H9 (cell line): ENCODE measurements at regions not wholly inside any gene's neighbourhood (a gene's known extent, or its start where the extent isn't known, plus 50 kb on each side); places are given as distances from the start of the nearest gene placed in this dataset.

Experiments
- DNase-seq: peaks from one replicate; pipeline ENCODE4 v3.0.0-alpha.2; 2017
- H2AFZ ChIP-seq: one replicate; pipeline ENCODE4 v1.6.1; 2013; ENCODE audit warnings: mild to moderate bottlenecking, low read length, control low read depth, moderate library complexity
- H2AK5ac ChIP-seq: 2 replicates; pipeline ENCODE4 v1.6.1; 2013; ENCODE audit warnings: low read length, control low read depth, mixed read lengths; ENCODE audit not compliant: insufficient read length
- H2BK120ac ChIP-seq: one replicate; pipeline ENCODE4 v1.6.1; 2013; ENCODE audit warnings: low read depth, mild to moderate bottlenecking, low read length, control low read depth, inconsistent platforms; ENCODE audit not compliant: poor library complexity, severe bottlenecking
- H2BK12ac ChIP-seq: 2 replicates; pipeline ENCODE4 v1.6.1; 2013; ENCODE audit warnings: low read length, control low read depth, mixed read lengths, low read depth; ENCODE audit not compliant: insufficient read length
- H2BK15ac ChIP-seq: 2 replicates; pipeline ENCODE4 v1.6.1; 2013; ENCODE audit warnings: low read depth, low read length, control low read depth
- H2BK20ac ChIP-seq: one replicate; pipeline ENCODE4 v1.6.1; 2013; ENCODE audit warnings: low read depth, mild to moderate bottlenecking, low read length, control low read depth, inconsistent platforms; ENCODE audit not compliant: poor library complexity, severe bottlenecking
- H2BK5ac ChIP-seq: 2 replicates; pipeline ENCODE4 v1.6.1; 2013; ENCODE audit warnings: low read length, control low read depth, mixed read lengths; ENCODE audit not compliant: insufficient read length
- H3K14ac ChIP-seq: 2 replicates; pipeline ENCODE4 v1.6.1; 2013; ENCODE audit warnings: low read length, control low read depth; ENCODE audit not compliant: insufficient read depth
- H3K18ac ChIP-seq: 2 replicates; pipeline ENCODE4 v1.6.1; 2013; ENCODE audit warnings: low read depth, mild to moderate bottlenecking, mixed read lengths, low read length, control low read depth; ENCODE audit not compliant: insufficient read length
- H3K23ac ChIP-seq: 2 replicates; pipeline ENCODE4 v1.6.1; 2013; ENCODE audit warnings: low read length, control low read depth, mixed read lengths, low read depth; ENCODE audit not compliant: insufficient read length
- H3K23me2 ChIP-seq: 2 replicates; pipeline ENCODE4 v1.6.1; 2013; ENCODE audit warnings: low read depth, mild to moderate bottlenecking, mixed read lengths, low read length, control low read depth; ENCODE audit not compliant: insufficient read length, poor library complexity, severe bottlenecking
- H3K27ac ChIP-seq: 2 replicates; pipeline ENCODE4 v1.5.1; 2013; ENCODE audit warnings: low read length, control low read depth, mixed read lengths, low read depth; ENCODE audit not compliant: insufficient read length
- H3K27me3 ChIP-seq: 2 replicates; pipeline ENCODE4 v1.6.1; 2013; ENCODE audit warnings: low read length, control low read depth, inconsistent platforms; ENCODE audit not compliant: insufficient read depth
- H3K4ac ChIP-seq: 2 replicates; pipeline ENCODE4 v1.6.1; 2013; ENCODE audit warnings: low read depth, mild to moderate bottlenecking, control low read depth, inconsistent platforms, low read length, moderate library complexity
- H3K4me1 ChIP-seq: 2 replicates; pipeline ENCODE4 v1.6.1; 2013; ENCODE audit warnings: low read length, control low read depth, inconsistent platforms; ENCODE audit not compliant: insufficient read depth
- H3K4me2 ChIP-seq: 2 replicates; pipeline ENCODE4 v1.6.1; 2013; ENCODE audit warnings: low read length, control low read depth, mixed read lengths; ENCODE audit not compliant: insufficient read length, insufficient read depth
- H3K56ac ChIP-seq: 2 replicates; pipeline ENCODE4 v1.6.1; 2013; ENCODE audit warnings: low read depth, mild to moderate bottlenecking, mixed read lengths, low read length, control low read depth; ENCODE audit not compliant: insufficient read length
- H3K79me1 ChIP-seq: 2 replicates; pipeline ENCODE4 v1.6.1; 2013; ENCODE audit warnings: low read depth, mild to moderate bottlenecking, moderate library complexity, low read length, control low read depth, inconsistent platforms; ENCODE audit not compliant: insufficient read depth, poor library complexity, severe bottlenecking
- H3K79me2 ChIP-seq: 2 replicates; pipeline ENCODE4 v1.6.1; 2013; ENCODE audit warnings: low read length, control low read depth, inconsistent platforms; ENCODE audit not compliant: insufficient read depth
- H3K9ac ChIP-seq: 2 replicates; pipeline ENCODE4 v1.6.1; 2013; ENCODE audit warnings: low read length, control low read depth, mixed read lengths; ENCODE audit not compliant: insufficient read length; ENCODE audit errors: extremely low read depth
- H3K9me3 ChIP-seq: one replicate; pipeline ENCODE4 v1.6.1; 2013; ENCODE audit warnings: low read depth, low read length, inconsistent platforms; ENCODE audit not compliant: control insufficient read depth
- H3T11ph ChIP-seq: one replicate; pipeline ENCODE4 v1.6.1; 2013; ENCODE audit warnings: mild to moderate bottlenecking, low read length, control low read depth, inconsistent platforms
- H4K20me1 ChIP-seq: one replicate; pipeline ENCODE4 v1.6.1; 2013; ENCODE audit not compliant: control insufficient read depth, insufficient read length, insufficient read depth
- H4K5ac ChIP-seq: 2 replicates; pipeline ENCODE4 v1.6.1; 2013; ENCODE audit warnings: low read depth, mild to moderate bottlenecking, mixed read lengths, low read length, control low read depth; ENCODE audit not compliant: insufficient read length
- H4K8ac ChIP-seq: replicated peaks from 2 replicates; pipeline ENCODE4 v1.6.1; 2013; ENCODE audit warnings: low read length, control low read depth, mixed read lengths, low read depth; ENCODE audit not compliant: insufficient read length
- H4K91ac ChIP-seq: 2 replicates; pipeline ENCODE4 v1.6.1; 2013; ENCODE audit warnings: low read depth, mild to moderate bottlenecking, moderate library complexity, mixed read lengths, low read length, control low read depth; ENCODE audit not compliant: insufficient read length
- H3K27ac Mint-ChIP-seq, 3 experiments: 2 replicates in 2 of 3; 3 replicates in 1 of 3; pipeline ENCODE4 v1.8.0; 2020 to 2021; ENCODE audit warnings: mixed read lengths in 3 of 3, mild to moderate bottlenecking in 1 of 3, moderate library complexity in 1 of 3
- H3K27me3 Mint-ChIP-seq: 2 replicates; pipeline ENCODE4 v1.8.0; 2021; ENCODE audit warnings: low read depth, mild to moderate bottlenecking, moderate library complexity, mixed read lengths
- H3K36me3 Mint-ChIP-seq, 3 experiments: 2 replicates in 2 of 3; 3 replicates in 1 of 3; pipeline ENCODE4 v1.8.0; 2020 to 2021; ENCODE audit warnings: low read depth in 3 of 3, mixed read lengths in 3 of 3; ENCODE audit not compliant: insufficient read depth in 1 of 3
- H3K4me1 Mint-ChIP-seq, 2 experiments: 2 replicates each; pipeline ENCODE4 v1.8.0; 2020; ENCODE audit warnings: mixed read lengths in 2 of 2
- H3K4me3 Mint-ChIP-seq, 2 experiments: 2 replicates in 1 of 2; 3 replicates in 1 of 2; pipeline ENCODE4 v1.8.0; 2020 to 2021; ENCODE audit warnings: mild to moderate bottlenecking in 2 of 2, mixed read lengths in 2 of 2, moderate library complexity in 1 of 2
- H3K9me3 Mint-ChIP-seq, 2 experiments: 2 replicates in 1 of 2; 3 replicates in 1 of 2; pipeline ENCODE4 v1.8.0; 2020; ENCODE audit warnings: mild to moderate bottlenecking in 2 of 2, mixed read lengths in 2 of 2, moderate library complexity in 1 of 2
- WGBS: extraction: QIAGEN DNeasy Blood & Tissue Kit; methylation state at CpG from one replicate; pipeline ENCODE4 v1.1.7; 2013; ENCODE audit warnings: missing lambda C conversion rate, low lambda C conversion rate, mixed read lengths; ENCODE audit not compliant: insufficient read length; ENCODE audit errors: extremely low coverage; 5-methylcytosine and 5-hydroxymethylcytosine counted together
- TF ChIP-seq, protein P1 (sequence below): fragments of 200-600 bp; sonication (generic); conservative IDR thresholded peaks from 3 replicates; pipeline ENCODE4 v1.8.0; 2021; ENCODE audit warnings: antibody characterized with exemption, mild to moderate bottlenecking

DNA sequence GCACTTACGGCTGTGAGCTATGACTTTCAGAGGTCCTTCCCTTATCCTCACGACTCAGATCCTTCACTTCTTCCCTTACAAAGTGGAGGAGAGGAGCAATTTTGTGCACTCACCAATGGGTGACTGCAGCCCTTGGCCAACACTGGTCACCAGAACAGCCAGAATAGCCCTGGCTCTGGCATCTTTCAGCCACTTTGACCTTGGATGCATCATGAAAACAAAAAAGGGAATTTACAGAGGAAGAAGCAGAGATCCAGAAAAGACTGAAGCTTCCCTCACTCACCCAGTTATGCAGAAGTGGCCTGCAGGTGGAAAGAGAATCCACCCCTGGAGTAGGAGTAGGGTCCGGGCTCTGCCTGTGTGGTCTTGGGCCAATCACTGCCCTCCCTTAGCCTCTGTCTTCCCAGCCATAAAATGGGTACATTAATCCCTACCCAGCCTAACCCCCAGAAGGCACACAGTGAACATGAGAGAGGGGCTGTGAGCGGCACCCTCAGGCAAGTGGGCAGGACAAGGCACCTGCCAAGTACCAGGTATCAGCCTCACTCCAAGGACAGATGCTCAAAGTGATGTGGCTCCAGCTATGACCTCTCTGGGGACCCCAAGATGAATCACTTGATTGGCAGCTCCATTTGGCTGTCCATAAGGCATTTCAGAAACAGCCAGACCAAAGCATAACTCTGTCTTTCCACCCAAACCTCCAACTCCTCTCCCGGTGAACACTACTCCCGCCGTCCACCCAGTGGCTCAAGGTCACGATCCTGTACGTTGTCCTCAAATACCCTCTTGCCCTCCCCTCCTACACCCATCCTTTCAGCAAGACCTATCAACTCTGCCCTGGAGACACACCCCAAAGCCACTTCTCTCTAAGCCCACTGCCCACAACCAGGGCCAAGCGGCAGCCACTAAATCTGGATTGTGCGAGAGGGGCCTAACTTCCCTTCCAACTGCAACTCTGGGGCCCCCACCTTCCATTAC lies 129.8 kb upstream of the ZMIZ1 start:
- no peak overlapping the region for H3K27ac Mint-ChIP-seq
- Histone ChIP-seq H4K20me1 (no peaks in the 10 kb centered on the region), H2BK20ac (no peak overlapping the region), H3K4me2 (no peak overlapping the region), H2AFZ (no peak overlapping the region), H3K9ac (no peak overlapping the region), H3K23me2 (no peaks in the 10 kb centered on the region), H3K9me3 (peaks cover 4% of the 10 kb centered on the region), H3K14ac (no peak overlapping the region; the same call in 1 of the 2 replicates), H3K27ac (no peak overlapping the region), H3K79me1 (no peaks in the 10 kb centered on the region), H3K4me1 (no peaks in the 10 kb centered on the region), H4K91ac (no peak overlapping the region), H3T11ph (no peak overlapping the region), H3K79me2 (no peaks in the 10 kb centered on the region), H2AK5ac (no peak overlapping the region), H2BK12ac (no peak overlapping the region), H3K23ac (no peak overlapping the region), H2BK5ac (no peak overlapping the region), H4K8ac (no peak overlapping the region), H3K4ac (no peak overlapping the region), H3K18ac (no peak overlapping the region), H3K27me3 (no peaks in the 10 kb centered on the region), H2BK120ac (no peak overlapping the region), H4K5ac (no peak overlapping the region), H3K56ac (no peak overlapping the region), H2BK15ac (no peak overlapping the region)
- H3K4me3 Mint-ChIP-seq: no peak overlapping the region
- peaks cover 5 to 12% (median 6%) of the 10 kb centered on the region in 3 experiments; a peak in 6 of 7 replicates for H3K36me3 Mint-ChIP-seq
- DNase-seq: no peak
- H3K4me1 Mint-ChIP-seq: peaks cover 18 to 22% of the 10 kb centered on the region in 2 experiments
- peaks cover 35% of the 10 kb centered on the region for H3K27me3 Mint-ChIP-seq
- WGBS: no CpG with 5 or more reads among the region's 11 CpGs
- H3K9me3 Mint-ChIP-seq: peaks cover 12 to 14% of the 10 kb centered on the region in 2 experiments
- TF ChIP-seq, protein P1, sequence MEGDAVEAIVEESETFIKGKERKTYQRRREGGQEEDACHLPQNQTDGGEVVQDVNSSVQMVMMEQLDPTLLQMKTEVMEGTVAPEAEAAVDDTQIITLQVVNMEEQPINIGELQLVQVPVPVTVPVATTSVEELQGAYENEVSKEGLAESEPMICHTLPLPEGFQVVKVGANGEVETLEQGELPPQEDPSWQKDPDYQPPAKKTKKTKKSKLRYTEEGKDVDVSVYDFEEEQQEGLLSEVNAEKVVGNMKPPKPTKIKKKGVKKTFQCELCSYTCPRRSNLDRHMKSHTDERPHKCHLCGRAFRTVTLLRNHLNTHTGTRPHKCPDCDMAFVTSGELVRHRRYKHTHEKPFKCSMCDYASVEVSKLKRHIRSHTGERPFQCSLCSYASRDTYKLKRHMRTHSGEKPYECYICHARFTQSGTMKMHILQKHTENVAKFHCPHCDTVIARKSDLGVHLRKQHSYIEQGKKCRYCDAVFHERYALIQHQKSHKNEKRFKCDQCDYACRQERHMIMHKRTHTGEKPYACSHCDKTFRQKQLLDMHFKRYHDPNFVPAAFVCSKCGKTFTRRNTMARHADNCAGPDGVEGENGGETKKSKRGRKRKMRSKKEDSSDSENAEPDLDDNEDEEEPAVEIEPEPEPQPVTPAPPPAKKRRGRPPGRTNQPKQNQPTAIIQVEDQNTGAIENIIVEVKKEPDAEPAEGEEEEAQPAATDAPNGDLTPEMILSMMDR: no peak
